Activated CD4-positive, alpha-beta T cell treated with anti-CD3 and anti-CD28 coated beads, Interleukin-2, Interleukin-6, amounts not matched to agents 100 ng/mL and 50 ng/mL, durations not matched to agents 16 hours and 8 hours (primary cell): ENCODE measurements at regions not wholly inside any gene's neighbourhood (a gene's known extent, or its start where the extent isn't known, plus 50 kb on each side); places are given as distances from the start of the nearest gene placed in this dataset.

Experiments
- DNase-seq: peaks from one replicate; pipeline ENCODE4 v3.0.0-alpha.2; 2020

DNA sequence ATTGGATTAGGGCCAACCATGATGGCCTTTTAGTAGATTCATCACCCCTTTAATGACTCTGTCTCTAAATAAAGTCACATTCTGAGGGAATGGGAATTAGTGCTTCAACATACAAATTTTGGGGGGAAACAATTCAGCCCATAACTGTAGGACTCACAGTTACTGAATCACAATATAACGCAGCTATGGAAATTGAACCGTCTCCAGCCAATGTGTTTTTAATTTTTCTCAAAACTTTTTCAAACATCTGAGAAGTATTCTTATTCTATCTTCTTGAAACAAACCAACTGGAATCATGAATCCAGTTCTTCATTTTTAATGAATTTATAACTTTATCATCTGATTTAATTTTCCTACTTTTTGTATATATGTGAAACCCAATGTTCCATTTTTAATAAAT, 373.1 kb upstream of the SYT4 start:
- DNase-seq: no peak

DNA sequence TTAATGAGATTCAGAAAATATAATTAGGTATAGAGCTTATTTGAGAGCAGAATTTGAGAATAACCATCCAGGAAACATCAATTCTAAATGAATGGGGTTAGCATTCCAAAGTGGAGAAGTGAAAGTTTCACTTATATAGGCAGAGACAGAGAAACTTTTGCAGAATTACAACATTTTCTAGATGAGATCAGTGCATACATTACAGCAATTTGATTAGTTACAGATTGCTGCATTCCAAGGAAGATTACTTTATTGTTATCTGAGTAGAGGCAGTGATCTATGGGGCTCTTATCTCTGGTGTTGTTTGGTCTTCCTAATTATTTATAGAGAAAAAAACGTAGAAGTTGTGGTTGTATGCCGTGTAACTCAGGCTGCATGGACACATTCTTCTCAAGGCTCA, 373.8 kb upstream of the SYT4 start:
- DNase-seq: no peak

DNA sequence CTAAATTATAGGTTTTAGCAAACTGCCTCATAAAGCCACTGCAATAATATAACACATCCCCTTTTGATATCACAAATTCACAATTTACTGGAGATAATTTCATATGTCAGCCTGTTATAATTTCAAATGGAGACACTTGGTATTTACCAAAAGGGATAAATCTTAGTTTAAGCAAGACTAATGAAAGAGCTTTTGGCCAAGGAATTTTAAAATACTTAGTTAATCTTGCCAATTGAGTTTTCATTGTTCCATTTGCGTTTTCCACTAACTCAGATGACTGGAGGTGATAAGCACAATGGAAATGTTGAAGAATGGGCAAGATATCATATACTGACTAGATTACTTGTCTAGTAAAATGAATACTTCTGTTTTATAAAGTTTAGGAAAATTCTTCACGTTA, 379.3 kb upstream of the SYT4 start:
- no peak for DNase-seq

DNA sequence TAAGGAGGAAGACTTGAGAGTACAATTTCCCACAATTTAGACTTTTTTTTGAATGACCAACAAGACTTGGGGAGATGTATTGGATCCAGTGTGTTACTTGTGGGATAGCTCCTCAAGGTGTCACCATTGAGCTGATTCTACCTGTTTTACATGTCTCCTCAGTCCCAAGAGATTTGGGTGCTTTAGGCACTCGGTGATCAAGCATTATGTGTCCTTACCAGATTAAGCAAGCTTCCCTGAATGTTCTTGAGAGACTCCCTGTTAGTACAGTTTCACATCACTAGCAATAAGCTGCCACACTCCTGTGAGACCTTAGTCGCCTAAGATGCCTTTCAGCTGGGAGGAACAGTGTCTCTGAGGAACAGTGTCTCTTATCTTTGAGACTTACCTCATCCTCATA, 384.3 kb upstream of the SYT4 start:
- DNase-seq: peak; percentile 7

DNA sequence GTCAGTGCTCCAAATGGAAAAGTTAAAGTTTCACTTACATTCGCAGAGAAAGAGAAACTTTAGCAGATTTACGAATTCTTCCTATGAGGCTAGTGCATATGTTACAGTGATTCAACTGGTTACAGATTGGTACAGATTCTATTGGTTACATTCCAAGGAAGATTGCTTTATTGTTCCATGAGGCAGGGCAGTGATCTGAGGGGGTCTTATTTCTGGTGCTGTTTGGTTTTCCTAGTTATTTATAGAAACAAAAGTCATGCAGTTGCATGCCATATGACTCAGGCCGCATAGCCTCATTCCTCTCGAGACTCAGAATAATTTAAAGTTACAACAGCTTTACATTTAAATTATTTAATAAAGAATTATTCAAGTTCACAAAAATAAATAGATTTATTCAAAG, 385.4 kb upstream of the SYT4 start:
- no peak for DNase-seq

DNA sequence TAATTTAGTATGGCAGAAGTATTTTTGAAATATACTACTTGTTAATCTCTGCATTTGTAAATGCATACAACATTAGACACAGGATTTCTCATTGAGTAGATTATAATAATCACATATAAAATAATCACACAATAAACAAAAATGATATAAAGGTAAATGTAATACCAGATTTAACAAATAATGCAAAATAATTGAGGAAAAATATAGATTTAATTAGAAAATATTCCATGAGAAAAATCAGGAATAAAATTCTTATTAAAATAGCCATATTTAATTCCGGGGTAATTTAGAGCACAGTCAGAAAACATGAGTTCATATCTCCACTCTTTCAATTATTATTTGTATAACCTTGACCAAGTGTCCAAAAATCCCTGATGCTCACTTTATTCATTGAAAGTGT, 385.9 kb upstream of the SYT4 start:
- DNase-seq: no peak

DNA sequence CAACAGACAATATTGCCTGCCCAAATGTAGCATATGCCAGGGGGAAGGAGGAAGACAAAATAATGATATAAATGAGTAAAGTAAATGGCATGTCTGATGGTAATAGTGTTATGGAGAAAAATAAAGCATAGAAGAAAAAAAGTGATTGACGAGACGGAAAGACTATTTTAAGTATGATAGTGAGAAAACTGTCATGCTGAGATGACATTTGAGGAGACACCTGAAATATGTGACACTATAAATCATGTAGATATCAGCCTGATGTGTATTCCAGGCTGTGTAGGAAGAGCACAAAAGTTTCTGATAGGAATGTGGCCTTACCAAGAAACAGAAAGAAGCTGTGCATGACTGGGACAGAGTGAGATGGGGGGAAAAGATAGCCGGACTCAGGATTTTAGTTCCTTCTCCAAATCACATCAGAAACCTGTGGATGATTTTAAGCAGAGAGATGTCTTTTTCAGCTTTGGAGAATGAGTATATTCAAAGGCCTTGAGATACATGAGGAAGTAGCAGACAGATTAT, 387.3 kb upstream of the SYT4 start:
- DNase-seq: no peak

DNA sequence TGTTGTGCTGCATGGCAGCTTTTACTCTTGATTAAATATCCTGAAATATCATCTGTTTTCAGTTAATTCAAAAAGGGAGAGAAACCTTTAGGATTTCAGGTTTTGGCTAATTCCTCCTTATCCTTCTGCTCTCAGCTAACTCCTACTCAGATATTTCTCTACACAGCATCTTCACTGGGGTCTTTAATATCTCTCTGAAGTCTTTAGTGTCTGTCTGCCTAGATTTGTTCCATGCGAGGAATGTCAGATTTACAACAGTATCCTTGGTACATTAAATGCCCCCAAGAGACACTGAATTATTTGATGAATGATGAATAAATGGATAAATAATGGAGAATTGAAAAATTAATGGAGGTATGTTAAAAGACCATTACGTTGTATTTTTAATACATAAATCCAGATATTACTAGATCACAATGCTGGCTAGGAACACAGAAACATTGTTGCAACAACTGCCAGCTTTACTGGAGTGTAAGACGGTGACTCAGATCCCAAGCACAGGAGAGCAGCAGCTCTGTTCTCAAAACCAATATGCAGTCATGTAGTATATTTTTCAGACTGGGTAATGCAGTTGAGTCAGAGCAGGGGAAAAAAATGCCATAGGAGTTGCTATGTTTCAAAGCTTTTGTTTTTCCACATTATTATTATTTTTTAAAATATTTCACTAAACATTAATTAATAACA, 388.0 kb upstream of the SYT4 start:
- DNase-seq: no peak

DNA sequence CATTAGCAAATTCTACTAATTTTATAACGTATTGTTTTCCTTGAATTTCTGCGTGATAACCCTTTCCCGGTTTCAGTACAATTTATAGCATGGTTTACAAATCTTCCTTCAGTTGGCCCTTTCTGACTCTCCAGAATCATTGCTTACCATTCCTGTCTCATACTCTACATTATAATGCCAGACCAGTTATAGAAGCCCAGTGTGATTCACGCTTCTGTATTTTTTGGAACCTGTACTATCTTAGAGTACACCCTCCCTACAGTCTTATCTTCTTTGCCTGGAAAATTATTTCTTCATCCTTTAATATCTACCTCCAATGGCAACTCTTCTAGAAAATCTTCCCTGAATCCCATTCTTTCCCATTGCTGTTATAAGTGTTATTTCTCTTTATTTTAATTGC, 391.6 kb upstream of the SYT4 start:
- DNase-seq: no peak

DNA sequence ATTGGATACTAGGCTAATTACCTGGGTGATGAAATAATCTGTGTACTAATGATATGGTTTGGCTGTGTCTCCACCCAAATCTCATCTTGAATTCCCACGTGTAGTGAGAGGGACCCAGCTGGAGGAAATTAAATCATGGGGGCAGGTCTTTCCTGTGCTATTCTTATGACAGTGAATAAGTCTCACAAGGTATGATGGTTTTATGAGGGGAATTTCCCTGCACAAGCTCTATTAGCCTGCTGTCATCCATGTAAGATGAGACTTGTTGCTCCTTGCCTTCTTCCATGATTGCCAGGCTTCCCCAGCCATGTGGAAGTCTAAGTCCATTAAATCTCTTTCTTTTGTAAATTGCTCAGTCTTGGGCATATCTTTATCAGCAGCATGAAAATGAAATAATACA, 394.1 kb upstream of the SYT4 start:
- no peak for DNase-seq

DNA sequence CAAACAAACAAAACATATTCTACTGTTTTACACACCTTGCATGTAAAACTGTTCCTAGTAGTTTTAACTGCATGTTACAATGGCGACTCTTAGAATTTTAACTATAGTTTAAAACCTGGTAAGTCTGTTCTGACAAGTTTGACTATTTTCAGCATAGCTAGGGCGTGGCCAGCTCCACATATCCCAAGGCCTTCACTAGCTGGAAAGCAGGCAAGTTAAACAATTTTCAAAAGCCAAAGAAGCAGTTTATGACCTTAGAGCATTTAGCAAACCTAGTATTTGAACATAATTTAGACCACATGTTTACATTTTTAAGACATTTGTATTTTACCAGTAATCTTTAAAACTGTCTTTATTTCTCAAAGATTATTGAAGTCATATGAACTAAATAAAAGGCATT, 402.8 kb upstream of the SYT4 start:
- DNase-seq: no peak

DNA sequence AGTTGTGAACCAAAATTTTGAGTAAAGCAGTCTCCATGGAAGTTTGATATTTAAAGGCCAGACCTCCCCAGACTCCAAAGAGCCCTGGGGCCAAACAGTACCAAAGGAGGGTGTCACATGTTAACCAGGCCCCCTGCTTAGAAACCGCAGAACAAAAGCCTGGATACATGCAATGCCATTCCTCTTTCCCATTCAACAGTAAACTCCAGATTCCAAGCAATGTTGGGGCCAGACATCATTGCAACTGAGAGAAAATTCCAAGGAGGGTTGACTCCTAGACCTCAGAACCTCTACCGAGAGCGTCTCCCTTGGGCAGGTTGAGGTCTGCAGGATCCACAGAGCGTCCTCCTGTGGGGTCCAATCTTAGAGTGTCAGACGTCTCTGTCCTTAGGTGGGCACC, 404.4 kb upstream of the SYT4 start:
- no peak for DNase-seq

DNA sequence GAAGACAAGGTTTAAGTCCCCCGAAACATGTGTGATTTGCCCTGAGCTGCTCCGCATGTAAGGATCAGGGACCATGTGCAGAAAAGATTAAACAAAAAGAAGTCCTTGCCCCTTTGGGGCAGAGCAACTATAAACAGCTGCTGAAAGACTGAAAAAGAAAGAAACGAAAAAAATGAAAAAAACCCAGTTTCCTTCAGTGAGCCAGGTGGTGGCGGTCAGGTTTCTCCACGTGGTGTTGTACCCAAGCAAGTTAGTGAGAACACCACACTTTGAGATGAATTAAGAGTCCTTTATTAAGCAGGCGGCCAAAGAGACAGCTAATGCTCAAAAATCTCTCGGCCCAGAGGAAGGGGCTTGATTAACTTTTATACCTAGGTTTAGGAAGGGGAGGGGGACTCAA, 404.9 kb upstream of the SYT4 start:
- DNase-seq: no peak

DNA sequence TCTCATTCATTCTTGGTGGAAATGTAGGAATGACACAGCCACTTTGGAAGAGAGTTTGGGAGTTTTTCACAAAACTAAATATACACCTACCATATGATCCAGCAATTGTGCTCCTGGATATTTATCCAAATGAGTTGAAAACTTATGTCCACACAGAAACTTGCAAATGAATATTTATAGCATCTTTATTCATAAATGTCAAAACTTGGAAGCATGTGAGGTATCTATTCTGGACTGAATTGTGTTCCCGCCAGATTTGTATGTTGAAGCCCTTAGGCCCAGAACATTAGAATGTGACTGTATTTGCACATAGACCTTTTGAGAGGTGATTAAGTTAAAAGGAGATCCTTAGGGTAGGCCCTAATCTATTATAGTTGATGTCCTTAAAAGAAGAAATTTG, 409.4 kb upstream of the SYT4 start:
- no peak for DNase-seq

DNA sequence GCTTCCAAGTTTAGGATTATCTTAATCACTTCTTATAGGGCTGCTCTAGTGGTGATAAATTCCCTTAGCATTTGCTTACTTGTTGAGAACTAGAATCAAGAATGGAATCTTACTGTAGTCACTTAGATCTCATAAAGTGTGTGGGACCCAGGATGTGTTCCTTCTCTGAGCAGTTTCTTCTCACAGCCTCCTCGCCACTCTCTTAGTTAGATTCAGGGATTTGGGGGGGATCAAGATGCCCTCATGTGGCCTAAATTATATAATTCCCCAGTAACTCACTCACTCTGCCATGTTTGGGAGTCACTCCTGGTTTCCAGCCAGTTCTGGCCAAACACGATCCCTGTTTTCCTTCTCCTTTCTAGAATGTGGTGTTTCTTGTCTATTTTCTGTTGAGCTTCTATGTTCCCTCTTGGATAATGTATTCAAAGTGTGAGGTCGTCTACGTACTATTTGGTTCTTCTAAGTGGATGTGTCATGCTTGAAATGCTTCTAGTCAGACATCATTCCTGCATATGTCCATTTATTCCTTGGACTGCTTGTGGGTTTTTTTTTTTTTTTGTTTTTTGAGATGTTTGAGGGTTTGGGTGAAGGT, 414.9 kb upstream of the SYT4 start:
- DNase-seq: no peak

DNA sequence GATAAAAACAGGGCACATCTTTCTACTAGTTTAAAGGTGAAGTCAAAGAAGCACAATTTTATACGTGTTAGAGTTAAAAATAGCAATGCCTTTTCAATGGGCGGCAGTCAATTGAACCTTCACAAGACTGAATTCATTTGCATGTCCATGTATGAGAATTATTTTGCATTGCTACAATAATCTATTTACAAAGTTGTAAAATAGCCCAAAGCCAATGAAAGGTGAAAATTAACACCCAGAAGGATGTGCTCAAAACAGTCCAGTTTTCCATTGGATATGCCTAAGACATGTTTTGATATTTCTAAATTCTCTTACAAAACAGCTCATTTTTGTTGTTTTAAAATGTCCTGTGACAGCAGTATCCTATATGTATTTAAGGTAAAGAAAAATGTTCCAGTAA, 425.1 kb upstream of the SYT4 start:
- no peak for DNase-seq

DNA sequence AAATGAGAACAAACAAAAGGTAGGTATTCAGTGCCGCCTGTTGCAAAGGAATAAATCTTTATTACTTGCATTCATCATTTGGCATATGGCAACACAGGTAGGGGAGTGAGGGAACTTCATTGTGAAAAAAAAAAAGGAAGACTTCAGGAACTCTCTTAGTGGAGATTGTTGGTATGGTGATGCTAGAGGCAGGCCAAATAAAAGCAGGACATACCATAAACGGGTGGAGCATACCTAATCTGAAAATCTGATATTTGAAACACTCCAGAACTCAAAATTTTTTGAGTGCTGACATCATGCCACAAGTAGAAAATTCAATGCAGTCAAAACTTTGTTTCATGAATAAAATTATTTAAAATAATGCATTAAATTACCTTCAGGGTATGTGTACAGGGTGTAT, 425.8 kb upstream of the SYT4 start:
- no peak for DNase-seq

DNA sequence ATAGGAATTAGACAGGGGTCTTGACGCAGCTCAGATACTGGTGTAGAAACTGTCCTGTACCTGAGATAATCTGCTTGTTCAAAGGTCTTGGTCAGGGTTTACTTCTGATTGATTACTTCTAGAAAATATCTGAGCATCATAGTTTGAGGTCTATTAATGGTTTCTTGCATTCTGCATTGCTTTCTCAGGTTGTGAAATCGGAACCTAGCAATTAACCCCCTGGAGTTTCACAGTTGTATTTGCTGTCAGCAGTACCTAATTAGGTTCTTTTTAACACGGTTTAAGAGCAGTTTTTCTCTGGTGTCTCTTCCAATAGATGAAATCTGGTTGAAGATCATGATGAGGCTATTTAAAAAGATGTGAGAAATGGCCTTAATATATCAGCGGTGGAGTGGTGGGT, 428.6 kb upstream of the SYT4 start:
- DNase-seq: no peak

DNA sequence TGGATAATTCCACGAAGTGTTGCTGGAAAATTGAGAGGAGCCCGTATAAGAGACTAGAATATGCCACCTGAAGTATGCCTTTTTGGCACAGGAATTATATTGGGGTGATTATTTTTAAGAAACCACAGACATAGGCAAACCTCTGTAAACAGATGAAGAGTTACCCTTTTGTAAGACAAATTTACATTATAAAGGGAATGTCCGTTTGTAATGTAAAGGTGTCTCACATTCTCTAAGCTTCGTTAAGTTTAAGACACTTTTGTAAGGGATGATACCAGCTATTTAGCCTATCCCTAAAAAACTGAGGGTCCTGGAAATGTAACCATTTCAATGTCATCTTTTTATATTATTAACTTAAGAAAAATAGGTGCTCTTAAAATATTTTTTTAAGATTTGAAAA, 432.8 kb upstream of the SYT4 start:
- no peak for DNase-seq

DNA sequence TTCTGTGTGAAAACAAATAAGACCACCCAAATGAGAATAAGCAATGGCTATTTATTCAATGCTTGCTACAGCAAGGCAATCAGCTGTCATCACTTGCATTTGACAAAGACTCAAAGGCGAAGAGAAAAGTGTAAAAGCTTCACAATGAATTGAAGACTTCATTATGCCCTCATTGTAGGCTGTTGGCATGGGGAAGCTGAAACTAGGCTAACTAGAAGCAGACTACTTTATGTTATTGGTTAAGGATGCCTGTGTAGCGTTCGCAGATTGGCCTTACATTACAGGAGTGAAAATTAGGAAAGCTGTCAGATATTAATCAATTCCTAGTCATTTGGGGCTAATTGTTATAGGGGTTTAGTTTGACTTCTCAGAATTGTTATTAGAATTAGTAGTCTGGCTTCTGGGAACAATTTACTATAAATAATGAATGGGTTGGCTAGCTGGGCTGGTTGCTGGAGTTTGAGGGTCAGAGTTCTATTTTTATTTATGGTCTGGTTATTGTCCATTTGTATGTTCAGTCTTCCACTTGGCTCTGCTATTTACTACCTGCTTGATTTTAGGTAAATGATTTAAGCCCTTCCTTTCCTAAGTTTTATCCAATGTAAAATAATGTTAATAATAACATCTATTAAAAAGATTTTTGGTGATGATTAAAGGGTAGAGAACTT, 437.2 kb upstream of the SYT4 start:
- DNase-seq: no peak

DNA sequence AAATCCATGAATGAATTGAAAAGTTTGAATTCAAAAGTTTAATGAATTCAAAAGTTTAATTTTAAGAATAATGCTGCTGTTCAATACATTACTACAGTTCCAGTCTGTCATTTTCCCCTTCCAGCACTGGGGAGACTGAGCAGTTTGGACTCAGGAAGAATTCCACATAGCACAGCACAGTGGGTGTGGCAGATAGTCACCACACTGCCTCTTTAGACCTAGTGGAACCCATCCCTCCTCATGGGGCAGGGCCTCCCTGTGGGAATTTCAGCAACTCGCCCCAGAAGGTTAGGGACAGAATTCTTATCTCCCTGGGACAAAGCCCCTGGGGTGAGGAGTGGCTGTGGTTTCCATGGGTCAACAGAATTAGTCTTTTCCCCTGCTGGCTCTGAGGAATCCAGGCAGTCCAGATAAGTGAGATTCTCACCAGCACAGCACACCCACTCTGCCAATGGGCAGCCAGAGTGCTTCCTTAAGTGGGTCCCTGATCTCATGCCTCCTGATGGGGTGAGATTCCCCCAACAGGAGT, 442.0 kb upstream of the SYT4 start:
- no peak for DNase-seq

DNA sequence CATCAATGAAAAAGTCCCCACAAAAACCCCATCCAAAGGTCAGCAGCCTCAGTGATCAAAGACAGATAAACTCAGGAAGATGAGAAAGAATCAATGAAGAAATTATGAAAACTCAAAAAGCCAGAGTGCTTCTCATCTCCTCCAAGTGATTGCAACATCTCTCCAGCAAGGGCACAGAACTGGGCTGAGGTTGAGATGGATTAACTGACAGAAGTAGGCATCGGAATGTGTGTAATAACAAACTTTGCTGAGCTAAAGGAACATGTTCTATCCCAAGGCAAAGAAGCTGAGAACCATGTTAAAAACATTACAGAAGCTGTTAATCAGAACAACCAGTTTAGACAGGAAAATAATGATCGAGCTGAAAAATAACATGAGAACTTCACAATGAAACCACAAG, 442.8 kb upstream of the SYT4 start:
- DNase-seq: no peak

DNA sequence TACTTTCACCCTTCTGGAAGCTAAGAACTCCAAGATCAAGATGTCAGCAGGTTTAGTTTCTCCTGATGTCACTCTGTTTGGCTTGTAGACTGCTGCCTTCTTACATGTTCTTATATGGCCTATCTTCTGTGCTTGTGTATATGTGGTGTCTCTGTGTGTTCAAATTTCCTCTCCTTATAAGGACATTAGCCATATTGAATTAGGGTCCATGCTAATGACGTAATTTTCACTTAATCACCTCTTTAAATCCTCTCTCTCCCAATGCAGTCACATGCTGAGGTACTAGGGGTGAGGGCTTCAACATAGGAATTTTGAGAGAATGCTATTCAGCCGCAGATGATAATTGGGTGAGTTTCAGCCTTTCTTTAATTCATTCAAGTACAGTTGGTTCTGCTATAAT, 458.3 kb upstream of the SYT4 start:
- DNase-seq: no peak
